ENCODE measurements at regions not wholly inside any gene's neighbourhood (a gene's known extent, or its start where the extent isn't known, plus 50 kb on each side); places are given as distances from the start of the nearest gene placed in this dataset.

GRCh38 chr10:94180576-94180975 is 182.2 kb downstream of the NOC3L start:
- TF ChIP-seq CTCF (IDR thresholded peaks at IDR 0.05; ENCODE audit: control extremely low read depth in 1 of 3, insufficient read depth in 1 of 3, low read depth in 1 of 3, low read length in 3 of 3) (no peak), POLR2A (IDR thresholded peaks at IDR 0.05; ENCODE audit: control extremely low read depth in 1 of 2, low read depth in 2 of 2, low read length in 2 of 2) (no peak), POLR2AphosphoS5 (IDR thresholded peaks at IDR 0.05; ENCODE audit: low read depth, low read length) (no peak), TCF12 (IDR thresholded peaks at IDR 0.05; ENCODE audit: low read depth, low read length) (no peak), NRF1 (IDR thresholded peaks at IDR 0.05; ENCODE audit: low read depth, low read length) (no peak), CREB1 (IDR thresholded peaks at IDR 0.05) (no peak), EP300 (IDR thresholded peaks at IDR 0.05; ENCODE audit: borderline replicate concordance in 1 of 2, low read depth in 2 of 2, low read length in 2 of 2) (no peak)

Data from H1 (cell line).